HG03575 (cell line): ENCODE measurements at regions not wholly inside any gene's neighbourhood (a gene's known extent, or its start where the extent isn't known, plus 50 kb on each side); places are given as distances from the start of the nearest gene placed in this dataset.
"Not testable (repeated sequence)": the region's sequence is repeated elsewhere in the genome, so short reads cannot be mapped to it uniquely, and the experiment has no call there.

ENCODE experiments used
- ATAC-seq: cut with Tn5 transposase; IDR thresholded peaks from one replicate; pipeline ENCODE4 v1.9.1; 2021; ENCODE audit not compliant: unreplicated experiment, insufficient number of reproducible peaks, low FRiP score; ENCODE audit errors: extremely low read depth

DNA sequence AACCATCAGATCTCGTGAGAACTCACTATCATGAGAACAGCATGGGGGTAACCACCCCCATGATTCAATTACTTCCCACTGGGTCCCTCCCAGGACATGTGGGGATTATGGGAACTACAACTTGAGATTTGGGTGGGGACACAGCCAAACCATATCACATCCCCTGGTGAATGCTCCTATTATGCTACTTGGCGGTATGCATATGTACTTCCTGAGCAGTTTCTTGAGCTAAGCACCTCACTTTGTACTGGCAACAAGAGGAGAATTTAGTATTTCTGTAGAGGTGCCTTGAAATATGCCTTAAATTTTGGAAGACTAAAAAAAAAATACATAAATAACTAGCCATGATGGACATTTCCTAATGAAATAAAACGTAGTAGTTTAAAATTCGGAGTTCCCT, 327.2 kb upstream of the CITED2 start:
- ATAC-seq = no peak

DNA sequence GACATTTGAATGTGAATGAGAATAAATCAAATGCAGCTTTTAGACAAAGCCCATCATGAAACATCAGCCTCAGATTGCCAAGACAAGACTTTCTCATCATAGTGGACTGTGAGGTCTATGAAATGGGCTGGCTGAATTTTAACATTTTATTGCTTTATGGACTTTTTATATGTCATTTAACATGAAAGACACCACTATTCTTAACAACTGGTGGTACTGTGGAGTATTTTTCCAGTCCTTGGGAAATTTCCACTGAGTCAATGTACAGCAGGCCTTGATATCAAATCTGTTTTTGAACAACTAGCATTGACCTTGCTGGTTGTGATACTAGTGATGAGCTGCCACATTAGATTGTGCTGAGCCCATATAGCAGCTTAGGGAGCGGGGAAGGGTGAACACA, 326.6 kb upstream of the CITED2 start:
- ATAC-seq = no peak

- no peak for ATAC-seq
Observed at GRCh38 chr6:139699911-139700310, 325.5 kb upstream of the CITED2 start.

DNA sequence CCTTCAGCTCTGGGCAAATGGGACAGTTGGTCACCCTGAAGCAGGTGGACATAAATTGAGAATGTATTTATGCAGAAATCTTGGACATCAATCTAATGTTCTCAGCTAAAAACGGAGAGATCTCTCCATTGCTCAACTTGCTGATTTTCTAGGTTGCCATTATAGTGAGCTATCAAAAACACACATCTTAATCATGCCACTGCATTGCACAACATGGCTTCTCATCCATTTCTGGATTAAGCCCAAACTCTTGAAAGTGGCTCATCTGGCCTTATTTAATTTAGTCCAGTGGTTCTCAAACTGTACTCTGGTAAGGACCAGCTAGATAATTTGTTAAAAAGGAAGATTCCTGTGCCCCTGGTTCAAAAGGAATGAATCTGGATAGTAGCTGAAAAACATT, 324.9 kb upstream of the CITED2 start:
- no peak for ATAC-seq

- ATAC-seq = no peak
Observed at GRCh38 chr6:139698526-139699176, 324.2 kb upstream of the CITED2 start.

GRCh38 chr6:139697856-139698255, 323.4 kb upstream of the CITED2 start:
- not testable (repeated sequence) for ATAC-seq

DNA sequence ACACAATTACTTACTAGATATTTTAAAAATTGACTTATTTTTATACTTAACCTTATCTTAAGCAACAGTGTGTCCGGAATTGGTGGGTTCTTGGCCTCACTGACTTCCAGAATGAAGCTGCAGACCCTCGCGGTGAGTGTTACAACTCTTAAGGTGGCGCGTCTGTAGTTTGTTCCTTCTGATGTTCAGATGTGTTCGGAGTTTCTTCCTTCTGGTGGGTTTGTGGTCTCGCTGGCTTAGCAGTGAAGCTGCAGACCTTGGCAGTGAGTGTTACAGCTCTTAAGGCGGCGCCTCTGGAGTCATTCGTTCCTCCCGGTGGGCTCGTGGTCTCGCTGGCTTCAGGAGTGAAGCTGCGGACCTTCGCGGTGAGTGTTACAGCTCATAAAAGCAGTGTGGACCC, 322.5 kb upstream of the CITED2 start:
- ATAC-seq = not testable (repeated sequence)

GRCh38 chr6:139695361-139695760, 320.9 kb upstream of the CITED2 start:
- ATAC-seq = no peak

DNA sequence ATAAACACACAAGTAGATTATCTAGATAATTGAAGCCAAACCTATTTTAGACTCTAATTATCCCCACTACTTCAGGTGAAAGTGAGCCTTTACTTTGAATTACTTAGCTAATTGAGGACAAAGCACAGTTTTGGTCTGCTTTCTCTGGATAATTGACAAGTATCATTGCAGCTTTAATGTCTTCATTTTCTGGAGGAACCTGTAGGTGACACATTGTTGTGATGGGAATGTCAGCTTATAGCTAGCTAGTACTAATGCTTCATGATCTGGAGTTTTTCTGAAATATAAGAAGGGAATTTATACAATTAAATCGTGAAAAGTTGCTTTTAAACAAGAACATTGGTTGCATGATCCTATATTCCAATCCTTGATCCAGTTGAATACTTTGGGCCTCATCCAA, 319.3 kb upstream of the CITED2 start:
- no peak for ATAC-seq

- ATAC-seq = no peak
Observed at GRCh38 chr6:139690007-139690406, 315.6 kb upstream of the CITED2 start.

DNA sequence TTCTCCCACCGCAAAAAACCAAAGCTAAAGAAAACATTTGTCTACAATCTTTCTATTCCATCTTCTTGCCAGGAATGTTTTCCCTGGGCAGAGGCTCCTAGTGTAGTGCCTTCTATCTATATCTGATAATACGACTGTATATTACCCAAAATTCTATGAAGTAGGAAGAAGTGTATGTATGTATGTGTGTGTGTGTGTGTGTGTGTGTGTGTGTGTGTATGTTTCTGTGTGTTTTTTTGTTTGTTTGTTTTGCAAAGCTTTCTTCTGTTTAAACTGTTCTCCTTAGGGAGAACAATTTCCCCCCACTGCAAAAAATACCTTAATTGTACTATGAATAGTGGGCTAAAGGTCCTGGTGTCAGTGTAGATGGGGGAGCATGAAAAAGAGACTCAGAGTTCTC, 312.6 kb upstream of the CITED2 start:
- ATAC-seq = no peak

- ATAC-seq = no peak
Observed at GRCh38 chr6:139686308-139686707, 311.9 kb upstream of the CITED2 start.

DNA sequence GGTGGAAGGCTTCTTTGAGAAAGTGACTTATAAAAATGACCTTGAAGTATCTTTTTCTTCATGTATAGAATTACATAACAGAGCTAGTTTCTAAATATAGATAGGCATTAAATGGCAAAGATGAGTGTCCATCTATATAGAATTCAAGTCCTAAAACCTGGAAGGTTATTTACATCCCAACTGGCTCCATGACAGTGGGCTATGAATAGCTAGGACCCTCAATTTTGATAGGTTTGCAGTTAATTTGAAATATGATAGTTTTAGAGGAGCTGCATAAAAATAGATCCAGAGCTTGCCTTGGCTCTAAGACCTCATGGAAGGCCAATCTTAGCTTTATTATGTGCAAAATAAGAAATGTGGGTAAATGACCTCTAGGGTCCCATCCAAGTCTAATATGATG, 310.6 kb upstream of the CITED2 start:
- no peak for ATAC-seq

GRCh38 chr6:139680819-139681218, 306.4 kb upstream of the CITED2 start:
- no peak for ATAC-seq

GRCh38 chr6:139679516-139680179, 305.2 kb upstream of the CITED2 start:
- ATAC-seq = no peak

DNA sequence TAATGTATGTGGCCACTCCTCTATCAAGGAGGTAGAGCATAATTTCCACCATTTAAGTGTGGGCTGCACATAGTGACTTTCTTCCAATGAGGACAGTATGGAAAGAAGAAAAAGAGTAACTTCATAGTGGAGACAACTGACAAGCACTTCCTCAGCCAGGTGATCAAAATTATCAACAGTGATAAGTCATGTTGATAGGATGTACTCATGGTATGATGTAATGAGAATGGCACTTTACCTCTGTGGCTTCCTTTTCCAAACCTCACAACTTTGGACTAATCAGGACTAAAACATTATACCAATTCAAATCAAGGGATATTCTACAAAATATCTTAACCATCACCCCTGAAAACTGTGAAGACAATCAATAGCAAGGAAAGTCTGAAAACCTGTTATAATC, 302.3 kb upstream of the CITED2 start:
- no peak for ATAC-seq

- ATAC-seq = no peak
Observed at GRCh38 chr6:139666284-139666683, 291.8 kb upstream of the CITED2 start.

DNA sequence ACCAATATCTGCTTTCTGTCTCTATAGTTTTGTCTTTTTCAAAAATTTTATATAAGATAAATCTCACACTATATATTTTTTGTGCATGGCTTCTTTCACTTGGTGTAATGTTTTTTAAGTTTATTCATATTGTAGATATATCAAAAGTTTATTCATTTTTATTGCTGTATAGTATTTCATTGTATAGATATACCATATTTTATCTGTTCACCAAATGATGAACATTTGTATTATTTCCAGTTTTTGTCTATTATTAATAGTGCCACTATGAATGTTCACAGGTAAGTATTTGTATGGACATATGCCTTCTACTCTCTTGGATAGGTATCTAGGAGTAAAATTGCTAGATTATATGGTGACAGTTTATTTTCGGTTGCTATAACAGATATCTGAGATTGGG, 289.5 kb upstream of the CITED2 start:
- no peak for ATAC-seq

GRCh38 chr6:139659711-139660110, 285.3 kb upstream of the CITED2 start:
- ATAC-seq = no peak

DNA sequence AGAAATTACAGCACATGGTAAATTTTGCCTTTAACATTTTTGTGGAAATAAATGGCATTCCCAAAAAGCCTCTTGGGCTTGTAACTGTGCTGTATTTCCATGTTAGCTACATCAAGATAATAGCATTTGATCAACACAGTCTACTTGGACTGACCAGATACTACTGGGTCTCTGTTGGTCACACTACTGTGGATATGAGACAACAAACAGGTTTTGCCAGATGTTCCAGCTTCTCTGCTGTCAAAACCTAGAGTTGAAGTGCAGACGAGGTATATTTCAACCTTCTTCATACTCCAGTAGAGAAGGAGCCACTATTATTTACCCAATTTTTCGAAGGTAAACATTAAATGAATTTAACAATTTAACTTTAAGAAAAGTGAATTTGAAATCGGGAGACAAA, 284.7 kb upstream of the CITED2 start:
- ATAC-seq = no peak

DNA sequence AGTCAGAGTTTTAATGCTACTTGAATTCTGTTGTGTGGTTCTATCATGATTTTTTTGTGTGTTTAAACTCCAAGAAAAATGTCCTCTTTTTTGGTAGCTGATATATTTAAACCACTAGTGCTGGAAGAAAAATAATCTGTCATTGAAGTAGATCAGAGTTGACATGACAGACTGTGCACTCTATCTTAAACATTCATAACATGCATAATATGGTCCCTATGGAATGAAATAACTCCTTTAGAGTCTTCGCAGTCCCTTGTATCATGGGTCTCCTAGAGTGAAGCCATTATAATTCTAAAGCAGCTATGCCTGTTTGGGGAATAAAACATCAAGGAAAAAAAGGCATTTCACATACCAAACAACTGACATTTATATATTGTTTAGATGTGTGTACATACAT, 282.7 kb upstream of the CITED2 start:
- ATAC-seq = no peak
